ENCODE measurements at regions not wholly inside any gene's neighbourhood (a gene's known extent, or its start where the extent isn't known, plus 50 kb on each side); places are given as distances from the start of the nearest gene placed in this dataset.

- Mint-ChIP-seq H3K9me3 (ENCODE audit: unreplicated experiment) (no peaks in the 10 kb centered on the region), H3K27me3 (ENCODE audit: unreplicated experiment) (no peaks in the 10 kb centered on the region), H3K27ac (ENCODE audit: unreplicated experiment) (no peak overlapping the region), H3K4me3 (ENCODE audit: unreplicated experiment) (no peak overlapping the region), H3K36me3 (ENCODE audit: low read depth, unreplicated experiment) (no peaks in the 10 kb centered on the region), H3K4me1 (ENCODE audit: unreplicated experiment) (peaks cover 10% of the 10 kb centered on the region)
- no peak for TF ChIP-seq CTCF (IDR thresholded peaks at IDR 0.05; ENCODE audit: unreplicated experiment)
- DNase-seq (ENCODE audit: low spot score) = no peak
Observed at GRCh38 chr10:4683838-4684237, 142.2 kb upstream of the AKR1E2 start.

- H3K9me3 Mint-ChIP-seq (ENCODE audit: unreplicated experiment) = no peaks in the 10 kb centered on the region
- no peak overlapping the region for H3K27ac Mint-ChIP-seq (ENCODE audit: unreplicated experiment)
- peaks cover 7% of the 10 kb centered on the region for H3K4me1 Mint-ChIP-seq (ENCODE audit: unreplicated experiment)
- DNase-seq (ENCODE audit: low spot score) = no peak
- no peaks in the 10 kb centered on the region for H3K36me3 Mint-ChIP-seq (ENCODE audit: low read depth, unreplicated experiment)
- H3K4me3 Mint-ChIP-seq (ENCODE audit: unreplicated experiment) = no peak overlapping the region
- H3K27me3 Mint-ChIP-seq (ENCODE audit: unreplicated experiment) = no peaks in the 10 kb centered on the region
- no peak for TF ChIP-seq CTCF (IDR thresholded peaks at IDR 0.05; ENCODE audit: unreplicated experiment)
Observed at GRCh38 chr10:4683137-4683536, 142.9 kb upstream of the AKR1E2 start.

GRCh38 chr10:4678951-4679671, 146.9 kb upstream of the AKR1E2 start:
- TF ChIP-seq CTCF (IDR thresholded peaks at IDR 0.05; ENCODE audit: unreplicated experiment) = no peak
- Mint-ChIP-seq H3K4me3 (ENCODE audit: unreplicated experiment) (no peak overlapping the region), H3K27ac (ENCODE audit: unreplicated experiment) (no peak overlapping the region), H3K27me3 (ENCODE audit: unreplicated experiment) (no peaks in the 10 kb centered on the region), H3K36me3 (ENCODE audit: low read depth, unreplicated experiment) (no peaks in the 10 kb centered on the region), H3K9me3 (ENCODE audit: unreplicated experiment) (no peaks in the 10 kb centered on the region), H3K4me1 (ENCODE audit: unreplicated experiment) (no peaks in the 10 kb centered on the region)
- no peak for DNase-seq (ENCODE audit: low spot score)

- Mint-ChIP-seq H3K36me3 (ENCODE audit: low read depth, unreplicated experiment) (no peaks in the 10 kb centered on the region), H3K9me3 (ENCODE audit: unreplicated experiment) (no peaks in the 10 kb centered on the region), H3K27me3 (ENCODE audit: unreplicated experiment) (no peaks in the 10 kb centered on the region), H3K4me3 (ENCODE audit: unreplicated experiment) (no peak overlapping the region), H3K27ac (ENCODE audit: unreplicated experiment) (no peak overlapping the region), H3K4me1 (ENCODE audit: unreplicated experiment) (no peaks in the 10 kb centered on the region)
- DNase-seq (ENCODE audit: low spot score) = no peak
- no peak for TF ChIP-seq CTCF (IDR thresholded peaks at IDR 0.05; ENCODE audit: unreplicated experiment)
Observed at GRCh38 chr10:4678023-4678950, 147.7 kb upstream of the AKR1E2 start.

Measured in endothelial cell (in vitro differentiated cells).